ENCODE measurements at regions not wholly inside any gene's neighbourhood (a gene's known extent, or its start where the extent isn't known, plus 50 kb on each side); places are given as distances from the start of the nearest gene placed in this dataset.

DNA sequence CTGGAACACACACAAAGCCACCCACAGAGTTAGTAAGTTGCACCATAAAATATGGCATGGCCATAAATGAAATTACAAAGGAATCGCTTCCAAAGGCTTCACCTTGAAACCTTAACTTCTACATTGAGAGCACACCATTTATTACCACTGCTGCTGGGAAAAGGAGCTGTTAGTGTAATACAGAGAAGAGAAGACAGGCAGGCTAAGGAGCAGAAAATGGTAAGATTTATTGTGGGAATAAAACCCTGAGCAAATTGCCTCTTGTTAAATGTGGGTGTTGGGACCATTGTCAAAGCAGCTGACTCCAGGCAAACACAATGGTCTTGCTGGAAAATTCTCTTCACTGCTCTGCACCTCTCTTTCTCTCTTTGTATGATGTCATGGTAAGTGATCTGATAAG lies 79.2 kb upstream of the NHS start:
- TF ChIP-seq EZH2 (IDR thresholded peaks at IDR 0.05; ENCODE audit: borderline replicate concordance, low read length), result no peak
- no peak for TF ChIP-seq CTCF (IDR thresholded peaks at IDR 0.05; ENCODE audit: low read length)

Measured in OCI-LY1 (cell line).